ENCODE measurements at regions not wholly inside any gene's neighbourhood (a gene's known extent, or its start where the extent isn't known, plus 50 kb on each side); places are given as distances from the start of the nearest gene placed in this dataset.

DNA sequence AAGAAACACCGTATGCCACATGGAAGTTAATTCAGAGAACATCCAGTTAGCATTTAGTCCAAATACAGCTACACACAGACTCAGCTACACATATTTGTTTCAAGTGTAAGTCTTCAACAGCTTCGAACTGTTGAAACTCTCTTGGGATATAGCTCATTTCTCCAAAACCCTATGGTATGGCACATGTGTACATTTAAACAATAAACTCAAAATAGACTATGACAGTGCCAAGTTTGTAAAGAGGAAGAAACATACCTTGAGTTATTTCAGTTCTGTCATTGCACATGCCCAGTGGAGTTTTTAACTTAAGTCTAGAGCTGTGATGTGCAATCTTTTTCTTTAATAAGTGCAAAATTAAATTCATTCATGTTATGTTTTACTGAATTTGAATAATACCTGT is 155.1 kb upstream of the RAI14 start:
- TF ChIP-seq, protein P1, sequence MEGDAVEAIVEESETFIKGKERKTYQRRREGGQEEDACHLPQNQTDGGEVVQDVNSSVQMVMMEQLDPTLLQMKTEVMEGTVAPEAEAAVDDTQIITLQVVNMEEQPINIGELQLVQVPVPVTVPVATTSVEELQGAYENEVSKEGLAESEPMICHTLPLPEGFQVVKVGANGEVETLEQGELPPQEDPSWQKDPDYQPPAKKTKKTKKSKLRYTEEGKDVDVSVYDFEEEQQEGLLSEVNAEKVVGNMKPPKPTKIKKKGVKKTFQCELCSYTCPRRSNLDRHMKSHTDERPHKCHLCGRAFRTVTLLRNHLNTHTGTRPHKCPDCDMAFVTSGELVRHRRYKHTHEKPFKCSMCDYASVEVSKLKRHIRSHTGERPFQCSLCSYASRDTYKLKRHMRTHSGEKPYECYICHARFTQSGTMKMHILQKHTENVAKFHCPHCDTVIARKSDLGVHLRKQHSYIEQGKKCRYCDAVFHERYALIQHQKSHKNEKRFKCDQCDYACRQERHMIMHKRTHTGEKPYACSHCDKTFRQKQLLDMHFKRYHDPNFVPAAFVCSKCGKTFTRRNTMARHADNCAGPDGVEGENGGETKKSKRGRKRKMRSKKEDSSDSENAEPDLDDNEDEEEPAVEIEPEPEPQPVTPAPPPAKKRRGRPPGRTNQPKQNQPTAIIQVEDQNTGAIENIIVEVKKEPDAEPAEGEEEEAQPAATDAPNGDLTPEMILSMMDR (conservative IDR thresholded peaks at IDR 0.05; ENCODE audit: low read depth in 2 of 2), result no peak
- no peak for TF ChIP-seq EZH2 (IDR thresholded peaks at IDR 0.05; ENCODE audit: low read depth, unreplicated experiment)
- TF ChIP-seq POLR2AphosphoS5 (IDR thresholded peaks at IDR 0.05; ENCODE audit: low read depth), result no peak
- no peak for TF ChIP-seq EZH2phosphoT487 (IDR thresholded peaks at IDR 0.05; ENCODE audit: unreplicated experiment)
- no peak for TF ChIP-seq JUNB (IDR thresholded peaks at IDR 0.05; ENCODE audit: unreplicated experiment)
- TF ChIP-seq NANOG (IDR thresholded peaks at IDR 0.05; ENCODE audit: borderline replicate concordance), result no peak
- TF ChIP-seq, protein P2, sequence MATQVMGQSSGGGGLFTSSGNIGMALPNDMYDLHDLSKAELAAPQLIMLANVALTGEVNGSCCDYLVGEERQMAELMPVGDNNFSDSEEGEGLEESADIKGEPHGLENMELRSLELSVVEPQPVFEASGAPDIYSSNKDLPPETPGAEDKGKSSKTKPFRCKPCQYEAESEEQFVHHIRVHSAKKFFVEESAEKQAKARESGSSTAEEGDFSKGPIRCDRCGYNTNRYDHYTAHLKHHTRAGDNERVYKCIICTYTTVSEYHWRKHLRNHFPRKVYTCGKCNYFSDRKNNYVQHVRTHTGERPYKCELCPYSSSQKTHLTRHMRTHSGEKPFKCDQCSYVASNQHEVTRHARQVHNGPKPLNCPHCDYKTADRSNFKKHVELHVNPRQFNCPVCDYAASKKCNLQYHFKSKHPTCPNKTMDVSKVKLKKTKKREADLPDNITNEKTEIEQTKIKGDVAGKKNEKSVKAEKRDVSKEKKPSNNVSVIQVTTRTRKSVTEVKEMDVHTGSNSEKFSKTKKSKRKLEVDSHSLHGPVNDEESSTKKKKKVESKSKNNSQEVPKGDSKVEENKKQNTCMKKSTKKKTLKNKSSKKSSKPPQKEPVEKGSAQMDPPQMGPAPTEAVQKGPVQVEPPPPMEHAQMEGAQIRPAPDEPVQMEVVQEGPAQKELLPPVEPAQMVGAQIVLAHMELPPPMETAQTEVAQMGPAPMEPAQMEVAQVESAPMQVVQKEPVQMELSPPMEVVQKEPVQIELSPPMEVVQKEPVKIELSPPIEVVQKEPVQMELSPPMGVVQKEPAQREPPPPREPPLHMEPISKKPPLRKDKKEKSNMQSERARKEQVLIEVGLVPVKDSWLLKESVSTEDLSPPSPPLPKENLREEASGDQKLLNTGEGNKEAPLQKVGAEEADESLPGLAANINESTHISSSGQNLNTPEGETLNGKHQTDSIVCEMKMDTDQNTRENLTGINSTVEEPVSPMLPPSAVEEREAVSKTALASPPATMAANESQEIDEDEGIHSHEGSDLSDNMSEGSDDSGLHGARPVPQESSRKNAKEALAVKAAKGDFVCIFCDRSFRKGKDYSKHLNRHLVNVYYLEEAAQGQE (IDR thresholded peaks at IDR 0.05; ENCODE audit: unreplicated experiment), result no peak
- no peak for TF ChIP-seq CREB1 (CRISPR knock-in tag; IDR thresholded peaks at IDR 0.05; ENCODE audit: low read depth)
- no peak for TF ChIP-seq STAT1 (IDR thresholded peaks at IDR 0.05; ENCODE audit: unreplicated experiment)
- TF ChIP-seq, protein P3, sequence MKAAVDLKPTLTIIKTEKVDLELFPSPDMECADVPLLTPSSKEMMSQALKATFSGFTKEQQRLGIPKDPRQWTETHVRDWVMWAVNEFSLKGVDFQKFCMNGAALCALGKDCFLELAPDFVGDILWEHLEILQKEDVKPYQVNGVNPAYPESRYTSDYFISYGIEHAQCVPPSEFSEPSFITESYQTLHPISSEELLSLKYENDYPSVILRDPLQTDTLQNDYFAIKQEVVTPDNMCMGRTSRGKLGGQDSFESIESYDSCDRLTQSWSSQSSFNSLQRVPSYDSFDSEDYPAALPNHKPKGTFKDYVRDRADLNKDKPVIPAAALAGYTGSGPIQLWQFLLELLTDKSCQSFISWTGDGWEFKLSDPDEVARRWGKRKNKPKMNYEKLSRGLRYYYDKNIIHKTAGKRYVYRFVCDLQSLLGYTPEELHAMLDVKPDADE (IDR thresholded peaks at IDR 0.05), result no peak
- no peak for TF ChIP-seq ZNF114 (CRISPR knock-in tag; IDR thresholded peaks at IDR 0.05)
- TF ChIP-seq ZNF331 (CRISPR knock-in tag; IDR thresholded peaks at IDR 0.05; ENCODE audit: low read depth), result no peak

Data from GM23338 (cell line).